ENCODE measurements at regions not wholly inside any gene's neighbourhood (a gene's known extent, or its start where the extent isn't known, plus 50 kb on each side); places are given as distances from the start of the nearest gene placed in this dataset.

DNA sequence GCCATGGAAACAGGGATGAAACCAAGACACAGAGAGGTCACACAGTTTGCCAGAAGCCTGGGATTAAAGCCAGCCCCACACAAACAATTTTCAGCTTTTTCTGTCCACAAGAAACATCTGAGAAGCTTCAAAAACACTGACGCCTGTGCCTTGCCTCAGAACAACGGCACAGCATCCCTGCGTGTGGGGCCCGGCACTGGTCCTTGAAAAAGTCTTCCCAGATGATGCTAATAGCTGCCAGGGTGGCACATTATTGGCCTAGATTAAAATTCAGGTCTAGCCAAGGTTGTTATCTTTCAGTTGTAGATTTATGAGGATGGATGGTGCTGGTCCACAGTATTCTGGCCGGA lies 321.4 kb downstream of the HAPSTR1 start:
- no peak for DNase-seq (ENCODE audit: low read depth)

DNA sequence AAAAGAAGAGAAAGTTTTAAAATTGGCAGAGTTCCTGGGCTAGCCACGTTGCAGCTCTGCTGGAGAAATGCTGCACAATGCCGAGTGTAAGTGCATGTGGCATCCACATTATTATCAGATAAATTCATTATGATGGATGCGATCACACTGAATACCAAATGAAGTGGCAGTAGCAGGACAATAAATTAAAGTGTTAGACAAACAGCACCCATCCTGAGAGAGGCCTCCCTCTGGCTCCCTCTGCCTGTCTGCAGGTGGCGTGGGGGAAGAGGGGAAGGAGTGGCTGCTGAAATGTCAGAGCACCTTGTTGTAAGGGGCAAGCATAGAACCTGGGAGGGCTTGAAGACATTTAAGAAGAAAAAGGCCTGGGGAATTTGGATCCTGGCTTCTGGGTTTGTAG lies 324.1 kb downstream of the HAPSTR1 start:
- no peak for DNase-seq (ENCODE audit: low read depth)

DNA sequence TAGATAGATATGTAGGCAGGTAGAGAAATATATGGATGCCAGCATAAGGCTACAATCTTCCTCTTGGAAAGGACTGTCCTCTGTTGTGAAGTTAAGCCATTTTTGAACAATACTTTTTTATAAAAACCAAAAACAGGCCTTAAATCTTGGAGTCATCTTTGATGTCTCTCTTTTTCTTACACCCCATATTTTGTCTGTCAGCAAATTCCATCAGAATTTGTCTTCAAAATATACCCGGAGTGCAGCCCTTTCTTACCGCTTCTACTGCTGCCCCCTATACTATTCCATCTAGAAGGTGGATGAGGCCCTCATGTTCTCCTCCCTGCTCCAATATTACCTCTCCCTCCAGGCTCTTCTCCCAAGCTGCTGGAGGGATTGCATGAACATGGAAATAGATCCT lies 326.5 kb downstream of the HAPSTR1 start:
- DNase-seq (ENCODE audit: low read depth): no peak

DNA sequence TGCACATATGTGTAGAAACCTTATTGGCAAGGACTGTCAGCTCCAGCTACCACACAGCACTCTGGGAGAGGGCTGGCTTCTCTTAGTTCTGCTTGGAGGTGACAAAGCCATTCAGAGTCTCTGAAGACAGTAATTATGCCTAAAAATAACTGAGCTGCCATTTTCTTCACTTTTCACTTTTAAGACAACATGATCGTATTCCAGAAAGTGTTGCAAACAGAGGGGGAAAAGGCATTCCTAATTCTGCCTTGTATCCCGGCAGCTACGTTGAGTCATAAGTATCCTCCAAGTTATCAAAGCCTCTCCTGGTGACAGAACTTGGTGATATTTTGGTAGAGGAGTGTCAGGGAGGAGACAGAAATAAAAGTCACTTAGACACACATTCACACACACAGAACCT lies 327.7 kb downstream of the HAPSTR1 start:
- DNase-seq (ENCODE audit: low read depth): no peak

DNA sequence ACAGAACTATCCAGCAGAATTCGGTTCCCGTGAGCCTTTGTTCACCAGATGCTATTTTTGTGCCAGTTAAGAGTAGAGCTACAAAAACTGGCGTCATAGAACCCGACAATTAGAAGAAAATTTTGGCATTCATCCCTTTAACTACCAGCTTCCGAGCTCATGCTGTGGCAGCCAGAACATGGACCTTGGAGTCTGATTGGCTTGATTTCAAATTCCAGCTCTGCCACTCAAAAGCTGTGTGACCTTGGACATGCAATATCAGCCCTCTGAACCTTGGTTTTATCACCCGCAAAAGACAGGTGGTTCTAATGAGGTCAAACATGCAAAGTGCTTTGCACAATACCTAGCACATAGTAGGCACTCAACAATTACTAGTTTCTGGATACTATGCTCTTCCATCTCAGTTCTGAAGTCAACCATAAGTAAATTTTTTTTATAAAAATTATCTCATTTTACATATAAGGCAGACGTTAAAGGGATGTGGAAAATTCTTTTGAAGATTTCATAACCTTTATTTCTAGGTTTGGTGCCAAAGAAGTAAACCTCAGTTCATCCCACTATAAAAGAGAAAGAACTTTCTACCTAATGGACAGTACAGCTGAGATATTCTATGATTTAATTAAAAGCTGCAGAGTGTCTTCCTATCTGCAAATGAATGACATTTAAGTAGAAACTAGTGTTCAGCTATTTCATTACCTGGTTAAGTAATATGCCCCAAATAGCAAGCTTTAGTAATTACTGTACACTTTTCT lies 331.5 kb downstream of the HAPSTR1 start:
- DNase-seq (ENCODE audit: low read depth): no peak

DNA sequence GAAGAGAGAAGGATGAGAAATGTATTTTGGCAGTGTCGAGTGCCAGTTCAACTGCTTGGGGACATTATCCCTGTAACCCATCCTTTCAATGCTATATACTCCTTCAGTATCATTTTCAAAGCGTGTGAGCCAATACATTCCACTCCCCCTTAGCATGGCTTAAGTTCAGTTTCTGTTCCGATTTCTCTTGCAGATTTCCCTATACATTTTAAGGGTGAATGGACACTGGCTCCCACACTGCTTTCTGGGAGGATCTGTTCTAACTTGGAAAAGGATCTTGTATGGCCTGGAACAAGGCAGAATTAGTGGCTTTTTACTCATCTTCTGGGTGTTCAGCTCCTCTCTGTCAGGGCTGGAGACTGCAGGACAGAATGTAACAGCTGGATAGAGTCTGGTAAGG lies 333.8 kb downstream of the HAPSTR1 start:
- DNase-seq (ENCODE audit: low read depth): no peak

DNA sequence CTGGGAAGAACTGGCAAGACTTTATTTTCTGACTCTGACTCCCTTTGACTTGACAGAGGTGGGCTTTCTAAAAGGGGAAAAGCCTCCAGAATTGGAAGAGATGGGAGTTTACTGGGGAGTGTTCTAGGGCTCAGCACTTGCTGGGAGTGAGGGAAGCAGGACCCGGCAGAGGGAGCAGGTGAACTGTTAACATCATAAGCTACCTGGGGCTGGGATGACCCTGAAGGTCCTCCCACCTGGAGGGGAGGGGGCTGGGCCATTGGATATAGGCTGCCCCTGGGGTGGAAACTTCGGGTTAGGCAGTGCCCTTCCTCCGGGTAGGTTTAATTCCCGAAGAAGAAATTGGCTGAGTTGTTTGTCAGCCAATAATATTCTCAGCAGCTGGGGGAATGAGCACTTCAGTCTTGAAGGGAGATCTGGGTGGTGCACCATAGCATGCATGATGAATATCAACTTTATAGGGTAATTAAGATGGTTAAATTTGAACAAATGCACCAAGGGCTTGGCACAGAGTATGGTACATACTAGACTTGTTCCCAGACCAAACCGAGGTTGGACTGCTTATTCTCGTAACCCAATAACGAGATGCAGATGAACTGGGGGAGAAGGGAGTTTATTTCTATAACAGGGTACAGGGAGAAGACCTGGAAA lies 337.0 kb downstream of the HAPSTR1 start:
- DNase-seq (ENCODE audit: low read depth): no peak

DNA sequence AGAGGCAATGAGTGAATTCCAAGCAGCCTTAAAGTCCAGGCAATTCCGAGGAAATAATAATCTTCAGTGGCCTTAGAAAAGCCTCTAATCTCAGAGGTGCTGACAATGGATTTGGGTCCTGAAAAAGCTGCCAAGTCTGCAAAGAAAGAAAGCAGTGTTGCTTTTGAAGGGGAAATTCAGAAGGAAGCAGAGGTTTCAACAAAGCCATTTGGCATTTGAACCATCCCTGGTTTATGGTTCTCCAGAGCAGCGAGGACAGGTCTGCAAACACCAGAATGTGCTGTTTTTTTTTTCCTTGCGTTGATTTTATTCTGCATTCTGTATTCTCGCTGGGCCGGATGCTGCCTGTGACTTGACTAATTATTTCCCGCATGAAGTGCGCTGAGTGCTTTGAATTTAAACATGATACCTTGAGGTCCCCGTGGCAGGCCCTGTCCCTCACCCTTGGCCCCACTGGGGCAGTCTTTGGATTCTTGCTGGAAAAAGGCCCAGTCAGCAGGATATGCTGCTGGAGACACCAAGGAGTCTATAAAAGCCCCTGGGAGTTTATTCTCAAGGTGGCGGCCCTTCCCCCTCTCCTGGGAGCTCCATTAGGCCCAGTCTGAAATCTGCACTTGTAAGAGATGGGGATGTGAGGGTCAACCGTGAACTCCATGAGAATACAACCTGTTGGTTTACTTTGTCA lies 338.3 kb downstream of the HAPSTR1 start:
- no peak for DNase-seq (ENCODE audit: low read depth)

DNA sequence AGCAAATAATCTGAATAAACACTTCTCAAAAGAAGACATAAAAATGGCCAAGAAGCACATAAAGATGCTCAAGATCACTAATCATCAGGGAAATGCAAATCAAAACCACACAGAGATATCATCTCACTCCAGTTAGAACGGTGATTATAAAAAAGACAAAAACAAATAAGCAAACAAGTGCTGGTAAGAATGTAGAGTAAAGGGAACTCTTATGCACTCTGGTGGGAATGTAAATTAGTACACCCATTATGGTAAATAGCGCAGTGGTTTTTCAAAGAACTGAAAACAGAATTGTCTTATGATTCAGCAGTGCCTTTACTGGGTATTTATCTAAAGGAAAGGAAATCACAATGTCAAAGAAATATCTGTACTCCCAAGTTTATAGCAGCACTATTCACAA lies 343.2 kb downstream of the HAPSTR1 start:
- no peak for DNase-seq (ENCODE audit: low read depth)

DNA sequence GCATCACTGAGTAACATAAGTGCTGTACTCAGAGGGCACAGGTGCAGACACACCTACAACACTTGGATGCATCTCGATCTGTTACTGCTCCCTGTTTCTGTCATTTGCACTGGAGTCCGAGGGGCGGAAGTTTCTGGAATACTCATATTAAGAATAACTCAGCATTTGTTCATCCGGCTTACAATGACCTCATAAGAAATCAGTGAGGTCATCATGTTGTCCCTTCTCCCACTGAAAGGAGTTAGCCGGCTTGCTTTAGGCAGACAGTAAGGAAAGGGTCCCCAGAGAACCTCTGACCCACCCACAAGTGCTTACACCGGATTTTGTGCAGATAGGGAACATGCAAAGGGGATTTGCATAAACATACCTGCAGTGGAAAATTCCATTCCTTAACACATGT lies 344.7 kb downstream of the HAPSTR1 start:
- no peak for DNase-seq (ENCODE audit: low read depth)

DNA sequence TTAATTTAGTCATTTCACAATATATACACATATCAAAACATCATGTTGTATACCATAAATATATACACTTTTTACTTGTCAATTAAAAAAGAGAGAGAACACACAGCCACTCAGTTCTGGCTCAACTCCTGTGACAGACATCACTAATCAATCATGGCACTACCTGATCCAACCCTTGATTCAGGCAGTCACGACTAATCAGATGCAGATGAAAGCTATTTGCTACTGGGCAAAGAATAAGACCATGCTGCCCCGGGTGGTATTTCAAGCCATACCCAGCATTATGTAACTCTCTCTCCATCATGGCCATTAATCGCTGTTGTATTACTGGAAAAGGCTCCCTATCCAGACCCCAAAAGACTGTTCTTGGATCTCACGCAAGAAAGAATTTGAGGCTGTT lies 345.7 kb downstream of the HAPSTR1 start:
- no peak for DNase-seq (ENCODE audit: low read depth)

DNA sequence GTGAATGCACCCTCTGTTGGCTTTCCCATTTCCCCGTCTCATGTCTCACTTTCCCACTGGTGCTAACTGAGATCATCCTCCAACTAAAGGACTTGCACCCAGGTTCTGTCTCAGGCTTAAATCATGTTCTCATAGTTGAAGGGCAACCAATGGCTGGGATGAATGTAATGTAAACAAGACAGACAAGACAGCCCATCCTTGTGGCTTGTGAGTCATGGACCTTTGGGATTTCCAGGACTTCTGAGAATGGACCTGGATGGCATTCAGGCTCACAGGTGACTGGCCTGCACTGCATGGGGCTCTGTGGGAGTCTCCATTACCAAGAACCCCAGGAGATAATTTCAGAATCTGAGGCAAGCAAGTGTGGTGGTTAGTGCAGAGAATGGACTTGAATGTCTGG lies 347.5 kb downstream of the HAPSTR1 start:
- no peak for DNase-seq (ENCODE audit: low read depth)

DNA sequence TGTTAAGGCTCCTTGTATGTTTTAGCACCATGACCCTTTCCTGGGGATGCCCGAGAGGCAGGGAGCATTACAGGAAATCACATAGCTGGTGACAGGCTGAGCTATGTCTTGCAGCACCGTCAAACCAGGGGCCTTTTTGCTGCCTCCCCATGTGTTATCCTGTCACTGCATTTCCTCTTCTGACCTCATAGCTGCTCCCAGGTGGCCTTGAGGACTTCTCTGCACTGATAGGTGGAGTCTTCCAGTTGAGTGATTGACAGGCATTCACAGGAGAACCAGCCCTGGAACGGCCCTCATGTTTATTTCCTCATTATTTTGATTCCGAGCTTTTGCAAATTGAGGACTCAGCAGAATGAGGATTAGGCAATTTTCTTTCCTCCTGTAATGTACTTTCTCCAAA lies 349.6 kb downstream of the HAPSTR1 start:
- DNase-seq (ENCODE audit: low read depth): no peak

DNA sequence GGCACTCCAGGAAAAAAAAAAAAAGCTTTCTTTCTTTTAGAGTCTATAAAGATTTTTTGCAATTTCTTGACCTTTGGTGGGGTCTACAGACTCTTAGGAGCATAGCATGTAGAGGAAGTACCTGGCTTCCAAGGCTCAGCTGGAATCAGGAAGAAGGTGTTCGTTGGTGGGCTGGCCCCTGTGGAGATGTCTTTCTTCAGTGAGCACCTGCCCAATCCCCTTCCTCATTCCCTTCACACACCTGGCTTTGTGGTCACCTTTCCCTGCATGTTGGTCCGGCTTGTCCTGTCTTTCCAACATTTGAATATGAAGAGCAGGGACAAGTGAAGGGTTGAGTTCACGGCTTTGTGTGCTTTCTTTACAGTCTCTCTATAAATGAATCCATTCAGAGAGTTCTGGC lies 352.4 kb downstream of the HAPSTR1 start:
- DNase-seq (ENCODE audit: low read depth): no peak

DNA sequence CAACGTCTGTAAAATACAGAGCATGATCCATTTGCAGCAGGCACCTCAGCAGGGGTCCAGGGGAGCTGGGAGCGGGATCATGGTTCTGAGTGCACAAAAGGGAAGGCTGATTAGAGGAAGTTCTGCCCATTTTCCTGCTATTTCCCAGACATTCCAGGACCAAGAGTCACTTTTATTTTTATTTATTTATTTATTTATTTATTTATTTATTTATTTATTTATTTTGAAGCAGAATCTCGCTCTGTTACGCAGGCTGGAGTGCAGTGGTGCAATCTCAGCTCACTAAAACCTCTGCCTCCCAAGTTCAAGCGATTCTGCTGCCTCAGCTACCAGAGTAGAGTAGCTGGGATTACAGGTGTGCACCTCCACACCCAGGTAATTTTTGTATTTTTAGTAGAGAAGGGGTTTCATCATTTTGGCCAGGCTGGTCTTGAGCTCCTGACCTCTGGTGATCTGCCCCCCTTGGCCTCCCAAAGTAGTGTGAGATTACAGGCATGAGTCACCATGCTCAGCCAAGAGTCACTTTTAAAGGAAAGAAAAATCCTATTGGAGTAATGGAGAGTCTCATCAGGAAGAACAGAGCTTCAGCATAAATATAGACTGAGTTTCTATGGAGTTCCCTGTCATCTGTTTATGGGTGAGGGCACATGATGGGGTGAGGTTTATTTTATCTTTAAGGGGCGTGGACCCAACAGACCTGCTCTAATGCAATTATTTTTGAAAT lies 355.2 kb downstream of the HAPSTR1 start:
- DNase-seq (ENCODE audit: low read depth): no peak

DNA sequence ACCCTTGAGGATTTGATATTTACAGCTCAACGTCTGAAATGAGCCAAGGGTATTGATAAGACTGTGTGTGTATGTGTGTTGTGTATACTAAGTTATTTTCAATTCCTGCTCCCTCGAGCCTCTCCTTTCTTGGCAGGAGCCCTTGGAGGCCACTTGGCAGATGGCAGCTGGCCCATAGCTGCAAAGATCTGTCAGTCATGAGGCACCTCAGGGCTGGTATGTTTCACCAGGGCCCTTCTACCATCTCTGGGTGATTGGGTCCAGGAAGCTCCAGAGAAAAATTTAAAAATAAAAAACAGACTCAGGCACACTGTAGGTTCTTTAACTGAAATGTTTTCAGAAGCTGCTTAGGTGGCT lies 355.7 kb downstream of the HAPSTR1 start:
- no peak for DNase-seq (ENCODE audit: low read depth)

DNA sequence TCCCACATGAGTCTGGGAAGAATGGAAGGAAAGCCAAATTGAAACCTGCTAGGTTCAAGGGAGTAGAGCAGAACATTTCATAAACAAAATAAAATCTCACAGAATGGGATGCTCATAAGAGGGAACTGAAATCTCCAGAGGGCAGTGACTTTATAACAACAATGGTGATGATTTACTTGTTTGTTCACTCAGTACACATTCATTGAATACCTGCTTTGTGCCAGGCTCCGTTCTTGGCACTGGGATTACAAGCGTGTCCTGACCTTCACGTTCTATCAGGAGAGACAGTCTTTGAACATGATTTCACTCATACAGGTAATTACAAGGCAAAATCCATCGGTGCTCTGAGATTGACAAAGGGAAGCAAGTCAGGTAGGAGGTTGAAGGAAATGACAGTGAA lies 356.3 kb downstream of the HAPSTR1 start:
- DNase-seq (ENCODE audit: low read depth): no peak

DNA sequence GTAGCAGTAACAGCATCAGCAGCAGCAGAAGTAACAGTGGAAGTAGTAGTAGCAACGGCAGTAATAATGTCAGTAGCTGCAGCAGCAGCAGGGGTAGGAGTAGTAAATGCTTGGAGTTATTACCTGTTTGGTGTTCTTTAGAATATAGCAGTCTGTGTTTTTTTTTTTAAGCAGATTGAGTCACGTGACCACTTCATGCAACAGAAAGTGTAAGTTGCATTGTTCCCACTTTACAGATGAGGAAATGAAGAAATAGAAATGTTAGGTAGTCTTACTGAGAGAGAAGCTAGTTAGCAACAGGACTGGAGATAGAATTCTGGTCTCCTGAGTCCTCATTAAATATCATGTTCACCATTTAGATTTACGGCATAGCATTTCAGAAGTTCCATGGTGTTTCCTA lies 358.2 kb downstream of the HAPSTR1 start:
- no peak for DNase-seq (ENCODE audit: low read depth)

DNA sequence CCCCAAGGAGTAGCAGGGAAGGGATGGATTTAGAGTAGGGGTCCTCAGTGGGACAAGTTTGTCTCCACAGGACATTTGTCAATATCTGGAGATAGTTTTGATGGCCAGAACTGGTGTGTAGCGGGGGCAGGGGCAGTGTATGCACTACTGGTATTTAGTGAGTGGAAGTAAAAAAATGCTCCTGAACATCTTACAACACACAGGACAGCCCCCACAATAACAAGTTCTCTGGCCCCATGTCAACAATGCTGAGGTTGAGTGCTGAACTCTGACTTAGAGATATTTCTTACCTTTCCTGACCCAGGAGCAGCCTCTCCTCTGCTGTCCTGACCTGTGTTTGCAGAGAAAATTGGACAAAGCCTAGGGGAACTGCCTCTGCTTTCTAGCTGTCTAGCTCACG lies 365.8 kb downstream of the HAPSTR1 start:
- no peak for DNase-seq (ENCODE audit: low read depth)

DNA sequence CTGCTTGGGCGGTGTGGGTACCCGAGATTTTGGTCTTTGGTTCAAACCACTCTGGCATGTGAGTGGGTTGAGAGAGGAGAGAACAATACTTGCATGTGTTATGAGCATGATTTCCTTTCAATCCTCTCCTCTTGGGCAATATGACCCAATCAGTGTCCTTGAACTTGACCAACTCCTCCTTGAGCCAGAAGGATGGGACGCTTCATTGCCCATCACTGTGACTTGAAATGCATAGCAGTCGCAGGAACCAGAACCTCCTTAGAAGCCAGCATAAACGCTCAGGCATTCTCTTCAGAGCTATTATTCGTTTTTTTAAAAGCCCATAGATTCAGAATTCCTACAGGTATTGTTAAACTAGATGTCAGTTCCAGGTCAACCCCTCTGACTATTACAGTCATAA lies 367.4 kb downstream of the HAPSTR1 start:
- DNase-seq (ENCODE audit: low read depth): no peak

DNA sequence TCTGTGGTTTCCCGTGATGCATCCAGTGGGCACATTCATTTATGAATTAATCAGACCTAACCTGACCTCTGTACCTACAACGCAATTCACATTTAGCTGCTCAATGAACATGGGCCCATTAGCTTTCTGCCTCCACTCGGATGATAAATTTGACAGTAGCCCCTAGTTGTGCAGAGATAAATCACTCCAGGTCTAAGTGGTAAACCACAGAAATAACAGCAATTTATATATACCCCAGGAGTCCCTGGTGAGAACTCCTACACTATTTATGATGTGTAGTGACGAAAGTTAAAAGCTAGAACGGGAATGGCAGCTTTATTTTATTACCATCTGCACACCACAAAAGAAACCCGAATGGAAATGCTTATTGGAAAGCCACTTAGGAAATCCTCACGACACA lies 371.5 kb downstream of the HAPSTR1 start:
- DNase-seq (ENCODE audit: low read depth): no peak

DNA sequence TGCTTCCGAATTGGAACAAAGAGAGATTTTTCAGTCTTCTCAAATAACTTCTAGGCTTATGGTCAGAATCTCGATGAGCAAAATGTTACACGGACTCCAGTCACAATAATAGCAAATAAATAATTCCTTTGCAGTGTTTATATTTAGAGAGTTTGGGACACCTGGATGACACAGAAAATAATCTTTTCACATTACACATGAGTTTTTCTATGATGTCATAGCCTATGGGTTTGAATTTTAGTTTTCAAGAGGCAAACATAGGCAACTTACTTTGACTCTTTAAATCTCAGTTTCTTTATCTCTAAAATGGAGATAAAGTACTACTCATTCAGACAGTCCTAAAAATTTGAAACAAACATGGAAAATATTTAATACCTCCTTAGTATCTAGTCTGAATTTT lies 372.0 kb downstream of the HAPSTR1 start:
- DNase-seq (ENCODE audit: low read depth): no peak

DNA sequence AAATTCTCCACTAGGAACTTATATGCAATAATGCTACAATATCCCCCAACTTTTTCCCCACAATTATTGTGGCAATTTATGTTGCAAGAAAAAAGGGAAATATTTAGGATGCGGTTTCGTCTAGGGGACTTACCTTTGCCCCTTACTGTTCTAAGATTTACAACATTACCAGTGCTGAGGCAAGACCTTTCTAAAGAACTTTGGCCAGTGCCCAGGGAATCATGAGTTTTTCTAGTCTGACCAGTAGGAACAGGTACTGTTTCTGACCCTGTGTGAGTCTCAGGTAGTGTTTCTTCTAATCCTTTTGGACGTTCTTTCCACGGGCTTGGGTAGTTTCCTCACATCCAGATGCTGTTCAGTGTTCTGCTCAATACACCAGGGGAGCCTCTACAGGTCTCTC lies 373.7 kb downstream of the HAPSTR1 start:
- no peak for DNase-seq (ENCODE audit: low read depth)

Measured in stimulated activated CD8-positive, alpha-beta memory T cell treated with anti-CD3 and anti-CD28 coated beads, Interleukin-4, amount 100 ng/mL, for 24 hours (primary cell).